PC-9 (cell line): ENCODE measurements at regions not wholly inside any gene's neighbourhood (a gene's known extent, or its start where the extent isn't known, plus 50 kb on each side); places are given as distances from the start of the nearest gene placed in this dataset.

Experiments
- CTCF ChIP-seq: fragments of 200-600 bp; sonication (generic); conservative IDR thresholded peaks from 2 replicates; pipeline ENCODE4 v1.6.1; 2017; ENCODE audit warnings: mixed run types, antibody characterized with exemption, mild to moderate bottlenecking, moderate library complexity
- EZH2 ChIP-seq: fragments of 200-600 bp; sonication (generic); IDR thresholded peaks from 2 replicates; pipeline ENCODE4 v1.8.0; 2017; ENCODE audit warnings: antibody characterized with exemption, low read depth

DNA sequence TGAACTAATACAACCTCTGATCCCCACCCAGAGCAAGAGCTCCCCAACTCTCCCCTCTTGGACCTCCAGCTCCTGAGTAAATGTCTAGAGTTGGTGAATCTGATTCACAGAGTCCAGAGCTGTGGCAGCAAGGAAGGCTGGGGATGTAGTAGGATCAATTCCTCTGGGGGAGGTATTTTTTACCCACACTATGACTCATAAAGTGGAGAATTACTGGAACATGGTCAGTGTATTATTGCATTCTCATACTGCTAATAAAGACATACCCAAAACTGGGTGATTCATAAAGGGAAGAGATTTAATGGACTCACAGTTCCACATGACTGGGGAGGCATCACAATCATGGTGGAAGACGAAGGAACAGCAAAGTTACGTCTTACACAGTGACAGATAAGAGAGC is 496.7 kb downstream of the EFNB2 start:
- TF ChIP-seq EZH2 = no peak
- TF ChIP-seq CTCF = no peak
